ENCODE measurements at regions not wholly inside any gene's neighbourhood (a gene's known extent, or its start where the extent isn't known, plus 50 kb on each side); places are given as distances from the start of the nearest gene placed in this dataset.

GRCh38 chr10:4775808-4776207 lies 50.2 kb upstream of the AKR1E2 start:
- DNase-seq (ENCODE audit: low spot score), result no peak

DNA sequence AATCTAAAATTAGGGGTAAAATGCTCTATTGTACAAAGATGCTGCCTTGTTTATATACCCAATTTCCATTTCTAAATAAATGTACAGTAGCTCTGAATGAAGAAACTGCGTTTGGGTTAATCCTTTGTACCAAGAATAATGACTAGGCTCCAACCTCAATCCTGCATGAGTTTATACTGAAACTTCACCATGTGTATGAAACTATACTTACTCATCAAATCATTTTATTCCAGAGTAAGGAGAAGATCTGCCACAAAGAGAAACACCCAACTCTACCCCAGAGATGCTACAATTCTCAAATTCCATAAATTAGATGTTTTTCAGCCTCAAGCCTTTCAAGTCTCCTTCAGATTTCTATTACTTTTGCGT lies 53.8 kb upstream of the AKR1E2 start:
- DNase-seq (ENCODE audit: low spot score), result no peak

DNA sequence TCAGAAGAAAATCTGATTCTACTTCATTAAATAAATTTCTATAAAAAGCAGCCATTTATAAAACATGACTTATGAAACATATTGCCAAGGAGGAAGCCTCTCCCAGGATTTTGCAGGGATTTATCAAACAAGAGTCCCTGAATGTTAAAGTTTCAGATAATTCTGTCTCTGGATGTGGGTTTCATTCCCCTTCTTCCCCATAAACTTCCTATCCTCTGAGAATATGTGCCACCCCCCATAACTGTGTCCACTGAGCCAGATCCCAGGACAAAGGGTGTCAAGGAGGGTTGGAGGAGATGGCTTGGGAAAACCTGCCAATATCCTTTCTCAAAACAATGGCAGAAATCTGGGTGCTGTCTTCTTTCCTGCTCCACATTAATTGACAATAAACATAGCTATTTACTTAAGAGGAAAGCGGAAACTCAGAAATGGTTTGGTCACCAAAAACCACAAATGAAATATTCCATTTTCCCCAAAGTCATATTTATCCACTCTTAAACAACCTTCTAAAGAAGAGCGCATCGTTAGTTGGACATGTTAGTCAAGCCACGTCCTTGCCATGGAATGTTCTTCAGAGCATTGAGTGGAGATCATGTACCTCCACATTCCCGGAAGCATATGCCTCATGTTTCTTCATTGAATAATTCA lies 54.3 kb upstream of the AKR1E2 start:
- no peak for DNase-seq (ENCODE audit: low spot score)

- DNase-seq (ENCODE audit: low spot score), result peak; percentile 51
Observed at GRCh38 chr10:4770801-4771553, 55.0 kb upstream of the AKR1E2 start.

GRCh38 chr10:4768416-4768815 lies 57.6 kb upstream of the AKR1E2 start:
- no peak for DNase-seq (ENCODE audit: low spot score)

GRCh38 chr10:4767033-4767814 lies 58.8 kb upstream of the AKR1E2 start:
- DNase-seq (ENCODE audit: low spot score), result peak; percentile 34

GRCh38 chr10:4766454-4766853 lies 59.6 kb upstream of the AKR1E2 start:
- DNase-seq (ENCODE audit: low spot score), result no peak

DNA sequence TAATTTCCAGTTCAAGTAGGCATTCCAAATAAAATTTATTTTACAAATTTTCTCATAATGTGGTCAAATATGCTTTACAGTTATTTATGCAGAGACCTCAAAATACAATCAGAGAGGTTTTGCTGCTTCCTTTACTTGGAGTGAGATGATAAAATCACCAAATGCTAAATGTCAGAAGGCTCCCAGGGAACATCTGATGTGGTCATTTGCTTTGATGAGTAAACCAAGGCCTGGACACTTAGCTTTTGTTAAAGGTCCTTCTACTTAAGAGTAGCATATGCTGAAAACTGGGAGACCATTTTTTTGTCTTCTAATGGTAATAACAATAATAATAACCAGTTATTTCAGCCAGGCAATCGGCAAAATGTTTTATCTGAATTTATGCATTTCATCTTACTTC lies 60.6 kb upstream of the AKR1E2 start:
- DNase-seq (ENCODE audit: low spot score), result no peak

GRCh38 chr10:4763960-4764428 lies 62.0 kb upstream of the AKR1E2 start:
- no peak for DNase-seq (ENCODE audit: low spot score)

DNA sequence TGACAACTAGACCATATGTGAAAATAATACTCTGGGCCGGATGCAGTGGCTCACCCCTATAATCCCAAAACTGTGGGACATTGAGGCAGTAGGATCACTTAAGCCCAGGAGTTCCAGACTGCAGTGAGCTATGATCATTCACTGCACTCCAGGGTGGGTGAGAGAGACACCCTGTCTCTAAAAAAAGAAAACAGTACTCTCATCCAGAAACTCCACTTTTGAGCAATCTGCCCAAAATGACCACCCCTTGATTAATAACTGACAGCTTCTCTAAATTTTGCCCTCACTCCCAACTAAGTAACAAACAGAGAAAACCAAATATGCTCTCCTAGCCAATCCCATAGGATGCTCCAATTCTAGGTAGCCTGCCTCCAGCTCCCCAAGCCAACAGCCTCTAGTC lies 62.5 kb upstream of the AKR1E2 start:
- no peak for DNase-seq (ENCODE audit: low spot score)

GRCh38 chr10:4758256-4758655 lies 67.8 kb upstream of the AKR1E2 start:
- DNase-seq (ENCODE audit: low spot score), result no peak

DNA sequence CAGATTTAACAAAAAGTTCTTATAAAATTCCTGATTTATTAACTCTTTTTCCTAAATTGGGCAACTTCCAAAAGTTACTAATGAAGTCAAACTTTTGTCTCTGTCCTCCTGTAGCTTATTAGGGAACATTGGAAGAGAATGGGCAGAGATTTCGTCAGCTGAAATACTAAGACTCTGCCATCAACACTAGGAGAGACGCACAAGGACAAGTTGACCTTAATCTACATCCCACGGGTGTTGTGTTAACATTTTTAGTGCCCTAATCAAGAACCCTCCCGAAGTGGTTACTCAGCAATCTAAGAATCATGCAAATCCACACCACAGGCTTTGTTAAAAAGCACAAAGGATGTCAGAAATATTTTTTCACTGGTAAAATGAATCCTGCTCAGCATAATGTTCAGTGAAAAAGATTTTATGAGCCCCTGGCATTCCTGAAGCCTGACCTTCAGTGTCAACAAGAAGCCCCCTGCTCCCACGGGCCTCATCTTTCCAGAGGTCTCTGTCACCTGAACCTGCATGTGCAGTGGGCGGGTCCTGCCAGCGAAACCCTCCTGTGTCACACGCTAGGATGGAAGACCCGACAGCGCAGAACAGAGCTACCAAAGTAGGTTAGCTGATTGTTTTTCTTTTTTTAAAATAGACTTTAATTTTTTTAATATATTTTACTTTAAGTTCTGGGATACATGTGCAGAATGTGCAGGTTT lies 70.6 kb upstream of the AKR1E2 start:
- no peak for DNase-seq (ENCODE audit: low spot score)

GRCh38 chr10:4754143-4754542 lies 71.9 kb upstream of the AKR1E2 start:
- no peak for DNase-seq (ENCODE audit: low spot score)

- DNase-seq (ENCODE audit: low spot score), result no peak
Observed at GRCh38 chr10:4751211-4751610, 74.8 kb upstream of the AKR1E2 start.

DNA sequence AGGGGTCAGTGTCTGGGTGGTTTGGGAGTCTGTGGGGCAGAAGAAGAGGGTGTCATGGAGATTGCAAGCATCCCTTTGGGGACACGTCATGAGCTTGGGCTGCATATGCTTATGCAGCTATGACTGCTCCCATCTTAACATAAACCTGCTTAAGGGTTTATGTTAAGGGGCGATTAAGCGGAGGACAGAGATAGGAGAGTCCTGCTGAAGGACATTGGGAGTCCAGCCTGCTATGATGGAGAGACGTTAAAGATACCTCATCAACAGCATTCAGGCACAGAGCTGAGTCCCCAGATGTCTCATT lies 76.8 kb upstream of the AKR1E2 start:
- no peak for DNase-seq (ENCODE audit: low spot score)

DNA sequence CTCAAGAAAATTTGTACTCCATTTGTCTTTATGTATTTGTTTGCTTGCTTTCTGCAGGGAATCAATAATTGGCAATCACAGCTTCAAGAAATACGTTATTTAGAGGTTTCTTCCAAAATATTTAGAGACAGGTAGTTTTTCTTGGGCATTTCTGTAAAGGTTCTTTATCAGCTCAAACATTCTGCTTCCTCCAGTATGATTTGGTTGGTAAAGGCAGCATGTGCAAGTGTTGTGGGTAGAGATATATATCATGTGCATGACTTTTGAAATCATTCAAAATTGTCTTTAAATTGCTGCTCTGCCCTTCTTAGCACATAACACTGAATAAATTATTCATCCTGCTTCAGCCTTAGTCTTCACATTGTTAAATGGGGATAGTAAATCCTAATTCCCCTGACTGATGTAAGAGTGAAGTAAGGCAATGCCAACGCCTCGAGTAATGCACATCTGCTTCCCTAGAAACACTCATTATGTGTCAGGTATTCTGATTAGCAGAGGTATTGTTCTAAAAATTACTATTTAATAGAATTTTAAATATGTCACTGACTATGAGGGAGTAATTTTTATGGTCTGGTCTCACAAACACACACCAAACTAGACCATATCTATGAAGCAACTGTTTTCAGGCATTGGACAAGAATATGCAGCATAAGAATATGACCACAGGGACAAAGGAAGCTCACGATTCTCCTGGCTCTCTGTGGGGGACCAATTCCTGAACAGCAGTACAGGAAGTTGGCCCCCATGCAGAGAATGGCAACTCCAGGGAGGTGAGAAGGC lies 77.3 kb upstream of the AKR1E2 start:
- DNase-seq (ENCODE audit: low spot score), result no peak

DNA sequence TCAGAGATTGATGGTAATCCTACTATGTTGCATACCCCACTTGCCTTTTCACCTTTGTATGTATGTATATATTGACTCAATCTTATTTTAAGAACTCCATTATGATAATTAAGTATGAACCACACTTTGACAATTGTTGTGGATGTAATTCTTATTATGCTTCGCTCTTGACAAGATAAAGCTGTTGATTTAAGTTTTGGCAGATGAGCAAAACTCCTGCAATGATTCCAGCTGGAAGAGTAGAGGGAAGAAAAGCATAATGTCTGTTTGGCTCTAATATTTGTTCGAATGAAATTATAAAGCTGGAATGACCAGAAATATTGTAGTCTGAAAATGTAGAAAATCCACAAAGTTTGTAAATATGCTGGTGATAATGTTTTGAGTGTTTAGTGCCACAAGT lies 83.8 kb upstream of the AKR1E2 start:
- DNase-seq (ENCODE audit: low spot score), result no peak

- peak; percentile 26 for DNase-seq (ENCODE audit: low spot score)
Observed at GRCh38 chr10:4740471-4740870, 85.5 kb upstream of the AKR1E2 start.

- DNase-seq (ENCODE audit: low spot score), result no peak
Observed at GRCh38 chr10:4736608-4737007, 89.4 kb upstream of the AKR1E2 start.

GRCh38 chr10:4736183-4736582 lies 89.8 kb upstream of the AKR1E2 start:
- DNase-seq (ENCODE audit: low spot score), result no peak

DNA sequence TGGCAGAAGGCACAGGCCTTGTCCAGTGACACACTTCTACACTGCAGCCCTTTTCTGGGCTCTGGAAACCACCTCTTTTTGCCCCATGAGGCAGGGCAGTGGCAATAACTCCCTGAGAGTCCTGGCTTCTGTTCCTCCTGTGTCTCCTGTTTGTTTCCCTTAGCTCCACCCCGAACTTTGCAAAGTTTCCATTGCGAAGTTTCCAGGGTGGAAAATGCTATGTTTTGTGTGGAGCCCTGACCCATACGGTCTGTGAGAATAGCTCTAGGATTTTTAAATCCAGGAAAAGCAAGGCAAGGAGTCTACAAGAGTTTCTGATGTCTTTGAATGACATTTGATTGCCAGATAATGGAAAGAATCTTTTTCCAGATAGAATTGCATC lies 92.2 kb upstream of the AKR1E2 start:
- no peak for DNase-seq (ENCODE audit: low spot score)

Measured in iPS-NIHi11 (cell line).